ENCODE measurements at regions not wholly inside any gene's neighbourhood (a gene's known extent, or its start where the extent isn't known, plus 50 kb on each side); places are given as distances from the start of the nearest gene placed in this dataset.

- ChIA-PET CTCF (no interaction called here), POLR2A (no interaction called here)
- no peak overlapping the region for H3K4me3 ChIP-seq (ENCODE audit: low read depth, low read length)
- TF ChIP-seq CTCF (IDR thresholded peaks at IDR 0.05; ENCODE audit: insufficient read depth, low read length, missing control alignments), result no peak
- no peak for DNase-seq (ENCODE audit: low read depth, low spot score)
Measured at GRCh38 chr2:108125581-108125980, 114.2 kb upstream of the SULT1C3 start.

- no peak for DNase-seq (ENCODE audit: low read depth, low spot score)
- POLR2A ChIA-PET, result no interaction called here
- CTCF ChIA-PET, result no interaction called here
Measured at GRCh38 chr2:108128249-108128648, 111.5 kb upstream of the SULT1C3 start.

GRCh38 chr2:108129636-108130035, 110.1 kb upstream of the SULT1C3 start:
- no peak for DNase-seq (ENCODE audit: low read depth, low spot score)
- no peak for TF ChIP-seq CTCF (IDR thresholded peaks at IDR 0.05; ENCODE audit: insufficient read depth, low read length, missing control alignments)
- ChIA-PET CTCF (no interaction called here), POLR2A (no interaction called here)
- H3K4me3 ChIP-seq (ENCODE audit: low read depth, low read length), result no peak overlapping the region

More at GRCh38 chr2:108128249-108128648, 111.5 kb upstream of the SULT1C3 start:
- no peak for TF ChIP-seq CTCF (IDR thresholded peaks at IDR 0.05; ENCODE audit: insufficient read depth, low read length, missing control alignments)
- H3K4me3 ChIP-seq (ENCODE audit: low read depth, low read length), result no peak overlapping the region

DNA sequence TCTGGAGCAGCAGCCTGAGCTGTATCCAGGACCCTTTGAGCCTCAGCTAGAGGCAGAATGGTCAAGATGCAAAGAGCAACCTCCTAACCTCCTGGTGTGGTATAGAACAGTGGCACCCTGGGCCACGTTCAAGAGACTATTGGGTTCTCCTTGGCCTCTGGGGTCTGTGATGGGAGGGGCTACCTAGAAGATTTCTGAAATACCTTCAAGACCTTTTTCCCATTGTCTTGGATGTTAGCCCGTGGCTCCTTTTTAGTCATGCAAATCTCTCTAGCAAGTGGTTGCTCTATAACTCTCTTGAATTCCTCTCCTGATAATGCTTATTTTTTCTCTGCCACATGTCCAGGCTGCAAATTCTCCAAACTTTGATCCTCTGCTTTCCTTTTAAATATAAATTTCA, 106.3 kb upstream of the SULT1C3 start:
- no peak for DNase-seq (ENCODE audit: low read depth, low spot score)
- no peak overlapping the region for H3K4me3 ChIP-seq (ENCODE audit: low read depth, low read length)
- ChIA-PET CTCF (no interaction called here), POLR2A (no interaction called here)
- TF ChIP-seq CTCF (IDR thresholded peaks at IDR 0.05; ENCODE audit: insufficient read depth, low read length, missing control alignments), result no peak

- ChIA-PET POLR2A (no interaction called here), CTCF (no interaction called here)
- no peak for DNase-seq (ENCODE audit: low read depth, low spot score)
- no peak overlapping the region for H3K4me3 ChIP-seq (ENCODE audit: low read depth, low read length)
- no peak for TF ChIP-seq CTCF (IDR thresholded peaks at IDR 0.05; ENCODE audit: insufficient read depth, low read length, missing control alignments)
Measured at GRCh38 chr2:108139521-108139920, 100.2 kb upstream of the SULT1C3 start.

DNA sequence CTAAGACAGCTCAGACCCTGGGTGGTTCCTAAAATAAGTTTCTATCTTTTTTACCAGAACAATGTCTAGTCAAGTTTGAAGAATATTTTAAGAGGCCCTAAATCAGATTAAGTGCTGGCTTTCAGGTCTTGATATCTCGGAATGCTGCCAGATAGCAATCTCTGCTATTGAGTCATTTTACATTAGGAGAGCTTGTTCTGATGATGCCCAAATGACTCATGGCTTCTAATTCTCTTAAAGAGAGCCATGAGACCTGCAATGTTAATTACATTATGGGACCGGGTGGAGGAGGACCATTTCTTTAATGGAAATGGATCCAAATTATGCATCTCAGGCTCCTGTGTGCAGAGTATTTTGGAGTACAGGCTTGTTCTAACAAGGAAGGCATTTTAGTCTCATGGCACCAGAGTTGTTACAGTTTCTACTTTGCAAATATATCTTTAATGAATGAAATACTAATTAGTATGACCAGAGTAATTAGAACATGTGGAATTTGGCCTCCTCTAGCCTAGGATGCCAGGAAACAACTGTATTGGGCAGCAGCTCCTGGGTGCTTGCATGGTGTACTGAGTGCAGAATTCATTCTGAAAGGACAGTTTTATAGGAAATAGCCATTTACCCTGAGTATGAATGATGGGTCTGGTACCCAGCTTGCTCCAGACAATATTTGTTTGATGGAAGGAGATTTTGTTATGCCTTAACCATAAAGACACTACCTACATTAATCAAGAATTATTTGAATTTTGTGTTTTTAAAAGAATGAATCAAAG, 94.0 kb upstream of the SULT1C3 start:
- H3K4me3 ChIP-seq (ENCODE audit: low read depth, low read length), result no peak overlapping the region
- no peak for DNase-seq (ENCODE audit: low read depth, low spot score)
- ChIA-PET CTCF (no interaction called here), POLR2A (no interaction called here)
- TF ChIP-seq CTCF (IDR thresholded peaks at IDR 0.05; ENCODE audit: insufficient read depth, low read length, missing control alignments), result no peak
